Thyroid gland (tissue), 4 donors: ENCODE measurements at regions not wholly inside any gene's neighbourhood (a gene's known extent, or its start where the extent isn't known, plus 50 kb on each side); places are given as distances from the start of the nearest gene placed in this dataset.

Source experiments
- DNase-seq, 2 donors: peaks; one replicate each; pipeline ENCODE4 v3.0.0-alpha.2; 2019
- H3K27ac ChIP-seq, 3 donors: fragments of 200-600 bp; sonication (generic); 1 replicate in 2 of 3; 2 replicates in 1 of 3; pipeline ENCODE4 v1.5.1; 2016 to 2019; ENCODE audit warnings: mild to moderate bottlenecking in 1 of 3, moderate library complexity in 1 of 3
- H3K27me3 ChIP-seq: fragments of 200-600 bp; sonication (generic); one replicate; pipeline ENCODE4 v1.5.1; 2019
- H3K36me3 ChIP-seq, 2 donors: fragments of 200-600 bp; sonication (generic); one replicate each; pipeline ENCODE4 v1.5.1; 2016 to 2019
- H3K4me1 ChIP-seq, 2 donors: fragments of 200-600 bp; sonication (generic); one replicate each; pipeline ENCODE4 v1.5.1; 2017 to 2019
- H3K4me3 ChIP-seq, 3 donors: fragments of 200-600 bp; sonication (generic); replicated peaks in 1 of 3; 1 replicate in 2 of 3; 2 replicates in 1 of 3; pipeline ENCODE4 v1.5.1; 2016; ENCODE audit warnings: mild to moderate bottlenecking in 1 of 3
- H3K9me3 ChIP-seq: fragments of 200-600 bp; sonication (generic); one replicate; pipeline ENCODE4 v1.5.1; 2017
- POLR2A ChIP-seq, 2 donors: fragments of 450-650 bp; IDR thresholded peaks; one replicate each; pipeline ENCODE4 v1.6.1; 2017; ENCODE audit warnings: antibody characterized with exemption in 2 of 2, mild to moderate bottlenecking in 2 of 2, moderate library complexity in 1 of 2
- WGBS, 2 donors: methylation state at CpG; one replicate each; pipeline ENCODE4 v1.1.5; 2017; 5-methylcytosine and 5-hydroxymethylcytosine counted together
- intact Hi-C: fragments of 100-400 bp; cut with DNase I; formaldehyde crosslinking; loops from one replicate; pipeline ENCODE4 v1.15.1; 2023
- TF ChIP-seq, protein P1 (sequence below), 6 experiments: fragments of 200-600 bp in 3 of 6; fragments of 450-650 bp in 3 of 6; sonication (generic) in 3 of 6; IDR thresholded peaks; one replicate each; pipeline ENCODE4 v1.5.1; 2016 to 2019; ENCODE audit warnings: antibody characterized with exemption in 6 of 6, mild to moderate bottlenecking in 2 of 6, inconsistent platforms in 1 of 6, moderate library complexity in 1 of 6

DNA sequence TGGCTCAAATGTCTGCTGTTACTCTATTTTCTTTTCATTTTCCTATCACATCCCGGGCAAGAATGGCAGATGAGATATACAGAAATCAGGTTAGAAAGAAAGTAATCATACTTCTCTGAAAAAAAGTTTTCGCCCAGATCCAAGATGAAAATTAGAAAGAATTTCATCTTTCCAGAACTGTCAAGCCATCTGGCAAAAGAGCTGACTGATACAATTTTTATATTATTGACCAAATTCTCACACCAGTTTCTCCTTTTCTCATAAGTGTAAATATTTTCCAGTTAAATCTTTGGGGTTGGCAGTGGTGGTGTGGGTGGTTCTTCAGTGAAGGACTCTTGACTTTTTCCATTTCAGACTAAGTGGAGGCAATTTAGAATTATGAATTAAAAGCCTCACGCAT lies 371.9 kb downstream of the CD83 start:
- Histone ChIP-seq H3K9me3 (no peaks in the 10 kb centered on the region), H3K27ac (no peak overlapping the region), H3K36me3 (no peaks in the 10 kb centered on the region), H3K4me3 (no peak overlapping the region), H3K27me3 (no peaks in the 10 kb centered on the region), H3K4me1 (no peaks in the 10 kb centered on the region)
- no peak for TF ChIP-seq POLR2A (IDR thresholded peaks at IDR 0.05)
- TF ChIP-seq, protein P1, sequence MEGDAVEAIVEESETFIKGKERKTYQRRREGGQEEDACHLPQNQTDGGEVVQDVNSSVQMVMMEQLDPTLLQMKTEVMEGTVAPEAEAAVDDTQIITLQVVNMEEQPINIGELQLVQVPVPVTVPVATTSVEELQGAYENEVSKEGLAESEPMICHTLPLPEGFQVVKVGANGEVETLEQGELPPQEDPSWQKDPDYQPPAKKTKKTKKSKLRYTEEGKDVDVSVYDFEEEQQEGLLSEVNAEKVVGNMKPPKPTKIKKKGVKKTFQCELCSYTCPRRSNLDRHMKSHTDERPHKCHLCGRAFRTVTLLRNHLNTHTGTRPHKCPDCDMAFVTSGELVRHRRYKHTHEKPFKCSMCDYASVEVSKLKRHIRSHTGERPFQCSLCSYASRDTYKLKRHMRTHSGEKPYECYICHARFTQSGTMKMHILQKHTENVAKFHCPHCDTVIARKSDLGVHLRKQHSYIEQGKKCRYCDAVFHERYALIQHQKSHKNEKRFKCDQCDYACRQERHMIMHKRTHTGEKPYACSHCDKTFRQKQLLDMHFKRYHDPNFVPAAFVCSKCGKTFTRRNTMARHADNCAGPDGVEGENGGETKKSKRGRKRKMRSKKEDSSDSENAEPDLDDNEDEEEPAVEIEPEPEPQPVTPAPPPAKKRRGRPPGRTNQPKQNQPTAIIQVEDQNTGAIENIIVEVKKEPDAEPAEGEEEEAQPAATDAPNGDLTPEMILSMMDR (IDR thresholded peaks at IDR 0.05), result no peak
- 89 to 91% methylated on average over 3 of the region's 3 CpGs for WGBS, 2 donors
- no peak for DNase-seq
- intact Hi-C loops, result no loop called here

DNA sequence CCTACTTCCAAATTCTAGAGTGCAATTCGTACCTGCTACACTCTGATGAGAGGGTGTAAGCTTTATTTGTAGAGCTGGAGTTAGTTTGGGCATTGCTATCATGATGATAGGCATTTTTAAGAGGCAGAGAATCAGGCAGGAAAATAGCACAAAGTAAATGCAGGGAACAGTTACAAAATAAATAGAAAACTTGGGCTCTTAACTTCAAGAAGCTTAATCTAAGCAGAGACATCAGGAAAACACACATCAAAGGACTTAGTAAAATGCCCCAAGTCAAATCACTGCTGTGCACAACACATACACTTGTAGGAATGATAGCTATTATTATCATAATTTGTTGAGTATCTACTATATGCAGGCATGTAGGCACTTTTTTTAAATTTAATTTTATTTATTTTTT lies 381.2 kb downstream of the CD83 start:
- H3K9me3 ChIP-seq, result no peaks in the 10 kb centered on the region
- no peak overlapping the region for H3K4me3 ChIP-seq
- no peaks in the 10 kb centered on the region for H3K27me3 ChIP-seq
- intact Hi-C loops, result no loop called here
- TF ChIP-seq, protein P1 (IDR thresholded peaks at IDR 0.05), result no peak
- TF ChIP-seq POLR2A (IDR thresholded peaks at IDR 0.05), result no peak
- H3K36me3 ChIP-seq, result no peaks in the 10 kb centered on the region
- H3K27ac ChIP-seq, result no peak overlapping the region
- DNase-seq, result no peak
- no peaks in the 10 kb centered on the region for H3K4me1 ChIP-seq
- 52 to 58% methylated on average over 1 of the region's 1 CpG for WGBS, 2 donors

DNA sequence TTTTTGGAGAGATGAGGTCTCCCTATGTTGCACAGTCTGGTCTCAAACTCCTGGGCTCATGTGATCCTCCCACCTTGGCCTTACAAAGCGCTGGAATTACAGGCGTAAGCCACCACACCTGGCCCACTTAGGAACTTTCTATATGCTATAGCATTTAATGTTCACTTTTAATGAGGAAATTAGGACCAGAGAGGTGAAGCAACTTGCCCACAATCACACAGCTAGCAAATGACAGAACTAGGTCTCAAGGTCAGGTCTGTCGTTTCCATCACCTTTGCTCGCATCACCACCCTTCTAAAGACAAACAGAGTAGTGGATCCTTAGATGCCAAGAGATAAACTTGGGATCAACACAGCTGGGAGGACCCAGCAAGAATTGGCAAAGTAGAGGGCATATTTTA lies 381.7 kb downstream of the CD83 start:
- Histone ChIP-seq H3K4me3 (no peak overlapping the region), H3K36me3 (no peaks in the 10 kb centered on the region), H3K4me1 (no peaks in the 10 kb centered on the region), H3K27ac (no peak overlapping the region), H3K9me3 (no peaks in the 10 kb centered on the region), H3K27me3 (no peaks in the 10 kb centered on the region)
- 91 to 95% methylated on average over 4 of the region's 4 CpGs for WGBS, 2 donors
- no peak for DNase-seq
- intact Hi-C loops, result no loop called here
- TF ChIP-seq, protein P1 (IDR thresholded peaks at IDR 0.05), result no peak
- TF ChIP-seq POLR2A (IDR thresholded peaks at IDR 0.05), result no peak

DNA sequence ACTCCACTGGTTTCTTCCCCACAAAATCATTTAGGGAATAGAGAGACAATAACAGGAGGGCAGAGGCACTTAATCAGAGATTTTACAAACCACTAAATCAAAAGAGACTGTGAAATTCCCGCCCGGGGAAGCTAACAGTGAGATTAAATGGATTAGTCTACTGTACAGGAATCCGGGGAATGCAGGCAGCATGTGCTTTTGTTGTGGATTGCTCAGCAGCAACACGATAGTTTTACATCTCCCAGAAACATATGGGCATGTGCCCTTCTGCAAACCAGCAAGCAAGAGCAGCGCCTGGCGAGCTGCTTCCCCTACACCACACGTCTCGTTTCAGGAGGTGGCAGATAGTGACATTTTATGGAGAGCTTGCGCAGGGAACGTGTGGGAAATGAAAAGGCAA lies 382.3 kb downstream of the CD83 start:
- WGBS, 2 donors, result 62 to 77% methylated on average over 10 of the region's 10 CpGs
- H3K4me1 ChIP-seq, result no peaks in the 10 kb centered on the region
- no peaks in the 10 kb centered on the region for H3K9me3 ChIP-seq
- intact Hi-C loops, result no loop called here
- H3K27me3 ChIP-seq, result no peaks in the 10 kb centered on the region
- H3K36me3 ChIP-seq, result no peaks in the 10 kb centered on the region
- no peak for TF ChIP-seq POLR2A (IDR thresholded peaks at IDR 0.05)
- TF ChIP-seq, protein P1 (IDR thresholded peaks at IDR 0.05), result no peak
- H3K27ac ChIP-seq, result no peak overlapping the region
- DNase-seq, result no peak
- no peak overlapping the region for H3K4me3 ChIP-seq

DNA sequence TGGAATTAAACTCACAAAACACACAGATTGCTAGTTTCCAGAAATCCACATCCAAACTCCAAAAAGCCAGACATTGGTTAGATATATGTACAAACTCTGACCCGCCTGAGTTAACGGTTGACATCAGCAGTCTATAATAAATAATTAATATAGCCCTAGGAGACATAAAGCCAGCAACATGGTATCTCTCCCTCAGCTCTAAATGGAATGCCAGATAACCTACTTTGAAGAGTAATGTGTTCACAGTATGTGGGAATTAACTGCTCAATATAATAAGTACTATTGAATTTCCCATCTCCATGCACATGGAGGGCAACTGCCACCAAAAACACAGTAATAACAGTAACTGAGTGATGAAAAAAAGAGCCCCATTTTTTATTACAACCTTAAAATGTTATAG lies 383.2 kb downstream of the CD83 start:
- intact Hi-C loops, result no loop called here
- no peak for TF ChIP-seq POLR2A (IDR thresholded peaks at IDR 0.05)

DNA sequence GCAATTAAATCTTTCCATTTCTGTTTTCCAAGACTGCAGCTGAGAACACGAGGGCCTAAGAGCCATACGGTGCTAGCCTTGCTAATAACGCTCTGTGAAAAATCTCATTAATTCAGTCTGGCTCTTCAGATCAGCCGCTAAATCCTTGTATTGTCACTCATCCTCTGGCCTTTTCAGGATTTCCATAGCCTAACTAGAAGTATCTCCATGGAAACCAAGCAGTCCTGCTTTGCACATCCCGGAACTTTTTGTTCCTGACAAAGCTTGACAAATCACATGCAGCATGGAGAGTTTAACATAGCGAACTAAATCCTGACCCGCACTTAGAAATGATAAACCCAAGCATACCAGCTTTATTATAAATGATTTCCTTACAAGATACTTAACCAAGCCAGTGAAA lies 383.7 kb downstream of the CD83 start:
- intact Hi-C loops, result no loop called here
- WGBS, 2 donors, result 94 to 97% methylated on average over 7 of the region's 7 CpGs
- Histone ChIP-seq H3K4me1 (no peaks in the 10 kb centered on the region), H3K27ac (no peak overlapping the region), H3K36me3 (no peaks in the 10 kb centered on the region), H3K9me3 (no peaks in the 10 kb centered on the region), H3K4me3 (no peak overlapping the region), H3K27me3 (no peaks in the 10 kb centered on the region)
- no peak for DNase-seq
- TF ChIP-seq, protein P1 (IDR thresholded peaks at IDR 0.05), result no peak
- no peak for TF ChIP-seq POLR2A (IDR thresholded peaks at IDR 0.05)

More for the DNA sequence above, 383.2 kb downstream of the CD83 start:
- H3K9me3 ChIP-seq, result no peaks in the 10 kb centered on the region
- H3K4me1 ChIP-seq, result no peaks in the 10 kb centered on the region
- no peaks in the 10 kb centered on the region for H3K36me3 ChIP-seq
- DNase-seq, result no peak
- H3K27ac ChIP-seq, result no peak overlapping the region
- WGBS, 2 donors, result 98 to 100% methylated on average over 2 of the region's 2 CpGs
- H3K4me3 ChIP-seq, result no peak overlapping the region
- H3K27me3 ChIP-seq, result no peaks in the 10 kb centered on the region
